K562 (cell line): ENCODE measurements at regions not wholly inside any gene's neighbourhood (a gene's known extent, or its start where the extent isn't known, plus 50 kb on each side); places are given as distances from the start of the nearest gene placed in this dataset.

Experiments used
- ATAC-seq: fragments of 200-7000 bp; cut with Tn5 transposase; 3 replicates; pipeline ENCODE4 v1.9.1; 2020; ENCODE audit warnings: moderate library complexity
- BruUV-seq: library from RNA; stranded (reverse); fragments of 400-500 nt; replicated peaks from 2 replicates; lab custom pipeline; 2021; lab: Mats Ljungman, UMichigan
- CTCF ChIA-PET: fragments of 300-600 bp; formaldehyde crosslinking; extraction: SDS; loops from one replicate; lab custom pipeline; 2021; ENCODE audit warnings: low intra/inter-chr PET ratio; lab: Yijun Ruan, JAX
- POLR2A ChIA-PET: fragments of 300-600, 350-650 bp; sonication (Branson Sonifier 250); formaldehyde crosslinking; extraction: SDS; loops from one replicate; lab custom pipeline; 2021; ENCODE audit warnings: antibody characterized with exemption, inconsistent platforms; lab: Yijun Ruan, JAX
- DNase-seq, 4 experiments: peaks; one replicate each; pipeline versions ENCODE4 v3.0.0 to v3.0.0-alpha.2; 2011 to 2018; ENCODE audit warnings: low spot score in 3 of 4, mixed read lengths in 3 of 4; ENCODE audit errors: extremely low read depth in 1 of 4
- FAIRE-seq: peaks from 2 replicates; lab custom pipeline; 2011; peaks lifted over from hg19 to GRCh38; lab: Jason Lieb, UNC
- H2AFZ ChIP-seq: 2 replicates; pipeline ENCODE4 v1.6.0; 2011; ENCODE audit warnings: low read depth, low read length, control low read depth, inconsistent platforms
- H3K27ac ChIP-seq: fragments of 200-600 bp; 3 replicates; pipeline ENCODE4 v1.8.0; 2011; ENCODE audit warnings: low read depth, mild to moderate bottlenecking, control low read depth, inconsistent platforms, low read length, moderate library complexity, mixed read lengths; ENCODE audit errors: extremely low read depth
- H3K27me3 ChIP-seq, 2 experiments: fragments of 300-600 bp in 1 of 2; 2 replicates in 1 of 2; 3 replicates in 1 of 2; pipeline versions ENCODE4 v1.6.0 to v1.8.0; 2011; ENCODE audit warnings: inconsistent platforms in 2 of 2, low read length in 2 of 2, mild to moderate bottlenecking in 1 of 2, mixed read lengths in 1 of 2, moderate library complexity in 1 of 2; ENCODE audit not compliant: control insufficient read depth in 2 of 2, insufficient read depth in 2 of 2
- H3K36me3 ChIP-seq: fragments of 300-600 bp; 3 replicates; pipeline ENCODE4 v1.8.0; 2011; ENCODE audit warnings: mild to moderate bottlenecking, low read length, inconsistent platforms; ENCODE audit not compliant: control insufficient read depth, insufficient read depth
- H3K4me1 ChIP-seq, 2 experiments: fragments of 200-600 bp in 1 of 2; replicated peaks in 1 of 2; 2 replicates in 1 of 2; 3 replicates in 1 of 2; pipeline versions ENCODE4 v1.5.1 to v1.8.0; 2011; ENCODE audit warnings: inconsistent platforms in 2 of 2, low read length in 2 of 2, mild to moderate bottlenecking in 1 of 2, mixed read lengths in 1 of 2, moderate library complexity in 1 of 2; ENCODE audit not compliant: control insufficient read depth in 2 of 2, insufficient read depth in 2 of 2
- H3K4me2 ChIP-seq: 2 replicates; pipeline ENCODE4 v1.6.1; 2011; ENCODE audit warnings: low read length, control low read depth, inconsistent platforms, mixed read lengths; ENCODE audit not compliant: insufficient read depth
- H3K4me3 ChIP-seq: fragments of 200-600 bp; sonication (generic), shearing (Covaris generic); 2 replicates; pipeline ENCODE4 v1.5.1; 2016; ENCODE audit warnings: control low read depth, inconsistent platforms
- H3K79me2 ChIP-seq: fragments of 200-600 bp; 3 replicates; pipeline ENCODE4 v1.8.0; 2011; ENCODE audit warnings: low read length, inconsistent platforms; ENCODE audit not compliant: control insufficient read depth, insufficient read depth
- H3K9ac ChIP-seq, 2 experiments: 2 replicates each; pipeline versions ENCODE4 v1.6.0 to v1.6.1; 2011; ENCODE audit warnings: low read depth in 2 of 2, low read length in 2 of 2, control low read depth in 1 of 2, inconsistent platforms in 1 of 2, mild to moderate bottlenecking in 1 of 2, mixed read lengths in 1 of 2; ENCODE audit not compliant: insufficient read depth in 1 of 2
- H3K9me1 ChIP-seq: one replicate; pipeline ENCODE4 v1.6.0; 2011; ENCODE audit warnings: inconsistent platforms, mild to moderate bottlenecking, low read length, moderate library complexity; ENCODE audit not compliant: control insufficient read depth, insufficient read depth
- H3K9me3 ChIP-seq: replicated peaks from 2 replicates; pipeline ENCODE4 v1.5.1; 2011; ENCODE audit warnings: low read depth, low read length, inconsistent platforms; ENCODE audit not compliant: control insufficient read depth, insufficient read depth
- H4K20me1 ChIP-seq: replicated peaks from 2 replicates; pipeline ENCODE4 v1.6.1; 2011; ENCODE audit warnings: low read length, inconsistent platforms, mixed read lengths; ENCODE audit not compliant: control insufficient read depth, insufficient read depth
- ATF1 ChIP-seq, 2 experiments: fragments of 450-650 bp in 1 of 2; IDR thresholded peaks; 2 replicates each; pipeline ENCODE4 v1.6.1; 2016; ENCODE audit warnings: missing compliant biosample characterization in 1 of 2, missing genetic modification characterization in 1 of 2
- FOS ChIP-seq: IDR thresholded peaks from 3 replicates; pipeline ENCODE4 v1.6.1; 2011; ENCODE audit not compliant: insufficient read length; ENCODE audit errors: extremely low read depth
- MCM7 ChIP-seq, 2 experiments: fragments of 450-650 bp; IDR thresholded peaks; 2 replicates each; pipeline ENCODE4 v1.6.1; 2016 to 2018
- NONO ChIP-seq, 2 experiments: fragments of 200-400 bp in 1 of 2; fragments of 450-650 bp in 1 of 2; formaldehyde crosslinking in 1 of 2; IDR thresholded peaks; 2 replicates each; pipeline ENCODE4 v1.6.1; 2017; ENCODE audit warnings: low read depth in 2 of 2, mild to moderate bottlenecking in 2 of 2, moderate library complexity in 2 of 2, low read length in 1 of 2
- TCF7L2 ChIP-seq: fragments of 150-350 bp; IDR thresholded peaks from 2 replicates; pipeline ENCODE4 v1.6.1; 2016; ENCODE audit warnings: low read depth, mild to moderate bottlenecking, low read length, moderate library complexity
- TOE1 ChIP-seq, 2 experiments: fragments of 450-650 bp in 1 of 2; sonication (generic) in 1 of 2; formaldehyde crosslinking in 1 of 2; IDR thresholded peaks; 2 replicates each; pipeline versions ENCODE4 v1.7.1 to v1.8.0; 2016 to 2022; ENCODE audit warnings: borderline replicate concordance in 2 of 2, mild to moderate bottlenecking in 2 of 2, antibody characterized with exemption in 1 of 2, inconsistent platforms in 1 of 2, low read depth in 1 of 2, missing genetic modification reagents in 1 of 2, moderate library complexity in 1 of 2
- WGBS: fragments of 100-300 bp; shearing (Covaris generic); methylation state at CpG from one replicate; pipeline ENCODE4 v1.1.6; 2016; ENCODE audit warnings: low coverage, mixed read lengths; ENCODE audit not compliant: insufficient coverage; ENCODE audit errors: missing lambda C conversion rate; 5-methylcytosine and 5-hydroxymethylcytosine counted together
- in situ Hi-C: fragments of 300-500 bp; cut with MboI; formaldehyde crosslinking; loops from 4 replicates; pipeline ENCODE4 v1.15.0; 2018; ENCODE audit warnings: inconsistent platforms, mixed read lengths
- intact Hi-C: fragments of 100-400 bp; cut with micrococcal nuclease; formaldehyde crosslinking; loops from 2 replicates; pipeline ENCODE4 v1.14.2; 2022
- TF ChIP-seq, protein P1 (sequence below): fragments of 450-650 bp; IDR thresholded peaks from 2 replicates; pipeline ENCODE4 v1.6.1; 2016; ENCODE audit warnings: mild to moderate bottlenecking
- TF ChIP-seq, protein P2 (sequence below), 3 experiments: IDR thresholded peaks in 2 of 3; conservative IDR thresholded peaks in 1 of 3; 2 replicates each; pipeline ENCODE4 v1.5.1; 2011 to 2012; ENCODE audit warnings: low read length in 3 of 3, mild to moderate bottlenecking in 3 of 3, control low read depth in 2 of 3, improper control_type of control experiment in 1 of 3, inconsistent platforms in 1 of 3, low read depth in 1 of 3, mixed read lengths in 1 of 3, moderate library complexity in 1 of 3; ENCODE audit not compliant: insufficient read depth in 2 of 3

DNA sequence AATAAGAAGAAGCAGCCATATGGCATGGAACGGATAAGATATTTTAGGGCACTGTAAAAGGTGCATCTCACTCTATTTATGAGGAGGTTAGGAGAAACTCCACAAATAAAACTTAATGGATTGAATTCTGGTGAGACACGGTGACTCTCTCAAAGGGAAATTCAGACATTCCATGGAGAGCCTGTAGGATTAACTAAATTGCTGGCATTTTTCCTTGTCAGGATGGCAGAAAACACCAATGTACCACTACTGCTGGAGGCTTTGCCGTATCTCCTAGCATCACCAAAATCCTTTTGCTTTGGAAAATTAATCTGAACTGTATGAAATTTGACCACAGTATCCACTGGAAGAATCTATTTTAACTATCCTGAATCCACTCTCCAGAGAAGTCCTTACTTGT is 79.3 kb downstream of the RBM43 start:
- H3K27me3 ChIP-seq: no peaks in the 10 kb centered on the region
- H3K4me3 ChIP-seq: no peak overlapping the region
- intact Hi-C loops (no loop called here), in situ Hi-C loops (no loop called here)
- ChIA-PET POLR2A (no interaction called here), CTCF (no interaction called here)
- H3K36me3 ChIP-seq: no peaks in the 10 kb centered on the region
- H3K9me1 ChIP-seq: no peaks in the 10 kb centered on the region
- no peak for ATAC-seq
- no peaks in the 10 kb centered on the region for H3K4me1 ChIP-seq
- H3K27ac ChIP-seq: no peak overlapping the region
- H3K9ac ChIP-seq: no peak overlapping the region
- DNase-seq: no peak
- BruUV-seq: no TSS peak
- H2AFZ ChIP-seq: no peak overlapping the region
- H3K9me3 ChIP-seq: no peaks in the 10 kb centered on the region
- no peaks in the 10 kb centered on the region for H3K79me2 ChIP-seq
- no peak for FAIRE-seq
- TF ChIP-seq NONO (IDR thresholded peaks at IDR 0.05; ENCODE audit: low read depth in 2 of 2, low read length in 1 of 2) (no peak), FOS (no peak), ATF1 (CRISPR knock-in tag; IDR thresholded peaks at IDR 0.05) (no peak), ATF1 (tag; IDR thresholded peaks at IDR 0.05) (no peak), TOE1 (IDR thresholded peaks at IDR 0.05; ENCODE audit: borderline replicate concordance) (no peak), TOE1 (CRISPR knock-in tag; IDR thresholded peaks at IDR 0.05; ENCODE audit: borderline replicate concordance, low read depth) (no peak), MCM7 (IDR thresholded peaks at IDR 0.05) (no peak), TCF7L2 (no peak)
- TF ChIP-seq, protein P1, sequence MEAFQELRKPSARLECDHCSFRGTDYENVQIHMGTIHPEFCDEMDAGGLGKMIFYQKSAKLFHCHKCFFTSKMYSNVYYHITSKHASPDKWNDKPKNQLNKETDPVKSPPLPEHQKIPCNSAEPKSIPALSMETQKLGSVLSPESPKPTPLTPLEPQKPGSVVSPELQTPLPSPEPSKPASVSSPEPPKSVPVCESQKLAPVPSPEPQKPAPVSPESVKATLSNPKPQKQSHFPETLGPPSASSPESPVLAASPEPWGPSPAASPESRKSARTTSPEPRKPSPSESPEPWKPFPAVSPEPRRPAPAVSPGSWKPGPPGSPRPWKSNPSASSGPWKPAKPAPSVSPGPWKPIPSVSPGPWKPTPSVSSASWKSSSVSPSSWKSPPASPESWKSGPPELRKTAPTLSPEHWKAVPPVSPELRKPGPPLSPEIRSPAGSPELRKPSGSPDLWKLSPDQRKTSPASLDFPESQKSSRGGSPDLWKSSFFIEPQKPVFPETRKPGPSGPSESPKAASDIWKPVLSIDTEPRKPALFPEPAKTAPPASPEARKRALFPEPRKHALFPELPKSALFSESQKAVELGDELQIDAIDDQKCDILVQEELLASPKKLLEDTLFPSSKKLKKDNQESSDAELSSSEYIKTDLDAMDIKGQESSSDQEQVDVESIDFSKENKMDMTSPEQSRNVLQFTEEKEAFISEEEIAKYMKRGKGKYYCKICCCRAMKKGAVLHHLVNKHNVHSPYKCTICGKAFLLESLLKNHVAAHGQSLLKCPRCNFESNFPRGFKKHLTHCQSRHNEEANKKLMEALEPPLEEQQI: no peak
- TF ChIP-seq, protein P2, sequence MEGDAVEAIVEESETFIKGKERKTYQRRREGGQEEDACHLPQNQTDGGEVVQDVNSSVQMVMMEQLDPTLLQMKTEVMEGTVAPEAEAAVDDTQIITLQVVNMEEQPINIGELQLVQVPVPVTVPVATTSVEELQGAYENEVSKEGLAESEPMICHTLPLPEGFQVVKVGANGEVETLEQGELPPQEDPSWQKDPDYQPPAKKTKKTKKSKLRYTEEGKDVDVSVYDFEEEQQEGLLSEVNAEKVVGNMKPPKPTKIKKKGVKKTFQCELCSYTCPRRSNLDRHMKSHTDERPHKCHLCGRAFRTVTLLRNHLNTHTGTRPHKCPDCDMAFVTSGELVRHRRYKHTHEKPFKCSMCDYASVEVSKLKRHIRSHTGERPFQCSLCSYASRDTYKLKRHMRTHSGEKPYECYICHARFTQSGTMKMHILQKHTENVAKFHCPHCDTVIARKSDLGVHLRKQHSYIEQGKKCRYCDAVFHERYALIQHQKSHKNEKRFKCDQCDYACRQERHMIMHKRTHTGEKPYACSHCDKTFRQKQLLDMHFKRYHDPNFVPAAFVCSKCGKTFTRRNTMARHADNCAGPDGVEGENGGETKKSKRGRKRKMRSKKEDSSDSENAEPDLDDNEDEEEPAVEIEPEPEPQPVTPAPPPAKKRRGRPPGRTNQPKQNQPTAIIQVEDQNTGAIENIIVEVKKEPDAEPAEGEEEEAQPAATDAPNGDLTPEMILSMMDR (IDR thresholded peaks at IDR 0.05 in 2 of 3, conservative IDR thresholded peaks at IDR 0.05 in 1 of 3; ENCODE audit: insufficient read depth in 2 of 3, low read depth in 1 of 3, low read length in 3 of 3): no peak
- no peak overlapping the region for H3K4me2 ChIP-seq
- 0% methylated on average over 3 of the region's 3 CpGs for WGBS
- H4K20me1 ChIP-seq: no peaks in the 10 kb centered on the region
